ENCODE measurements at regions not wholly inside any gene's neighbourhood (a gene's known extent, or its start where the extent isn't known, plus 50 kb on each side); places are given as distances from the start of the nearest gene placed in this dataset.

- TF ChIP-seq ATF5 (CRISPR knock-in tag; IDR thresholded peaks at IDR 0.05; ENCODE audit: low read depth) (no peak), ZBTB7A (CRISPR knock-in tag; IDR thresholded peaks at IDR 0.05) (no peak), ZBTB42 (CRISPR knock-in tag; IDR thresholded peaks at IDR 0.05) (no peak), TSC22D2 (CRISPR knock-in tag; IDR thresholded peaks at IDR 0.05; ENCODE audit: borderline replicate concordance) (no peak), RAD51 (IDR thresholded peaks at IDR 0.05; ENCODE audit: borderline replicate concordance) (no peak), ZNF383 (CRISPR knock-in tag; IDR thresholded peaks at IDR 0.05; ENCODE audit: borderline replicate concordance) (no peak), NR2F6 (IDR thresholded peaks at IDR 0.05) (no peak), NR2F6 (CRISPR knock-in tag; IDR thresholded peaks at IDR 0.05) (peak; percentile 9; the same call in 1 of the 2 replicates), NCOR1 (IDR thresholded peaks at IDR 0.05; ENCODE audit: borderline replicate concordance, low read length) (peak; percentile 42; the same call in 1 of the 2 replicates), ZBTB49 (CRISPR knock-in tag; IDR thresholded peaks at IDR 0.05; ENCODE audit: borderline replicate concordance) (no peak), TCF7 (IDR thresholded peaks at IDR 0.05; ENCODE audit: low read depth) (no peak), ZBTB14 (CRISPR knock-in tag; IDR thresholded peaks at IDR 0.05) (no peak), SKIL (CRISPR knock-in tag; IDR thresholded peaks at IDR 0.05; ENCODE audit: borderline replicate concordance) (no peak), SRY (CRISPR knock-in tag; IDR thresholded peaks at IDR 0.05) (no peak), ZNF235 (CRISPR knock-in tag; IDR thresholded peaks at IDR 0.05; ENCODE audit: borderline replicate concordance) (no peak)
Observed at GRCh38 chr1:99579691-99580172, 66.2 kb upstream of the PALMD start (continued).
